ENCODE measurements at regions not wholly inside any gene's neighbourhood (a gene's known extent, or its start where the extent isn't known, plus 50 kb on each side); places are given as distances from the start of the nearest gene placed in this dataset.

- no TSS peak for BruUV-seq (replicated peaks)
- TF ChIP-seq DMAP1 (CRISPR knock-in tag; IDR thresholded peaks at IDR 0.05) (no peak), ZC3H13 (CRISPR knock-in tag; IDR thresholded peaks at IDR 0.05) (no peak), ZNF678 (CRISPR knock-in tag; IDR thresholded peaks at IDR 0.05) (no peak), FLYWCH1 (CRISPR knock-in tag; IDR thresholded peaks at IDR 0.05) (no peak), ZNF138 (CRISPR knock-in tag; IDR thresholded peaks at IDR 0.05; ENCODE audit: low read depth) (no peak)
- Histone ChIP-seq H3K79me2 (ENCODE audit: insufficient read depth, low read length) (no peaks in the 10 kb centered on the region), H3K9me3 (ENCODE audit: low read length) (no peaks in the 10 kb centered on the region), H3K36me3 (replicated peaks in 1 of 2; ENCODE audit: control insufficient read depth in 1 of 2, insufficient read depth in 2 of 2, low read length in 2 of 2) (no peaks in the 10 kb centered on the region), H2AFZ (ENCODE audit: low read length) (no peak overlapping the region), H3K9ac (ENCODE audit: insufficient read depth, low read depth, low read length) (no peak overlapping the region), H3K4me2 (ENCODE audit: low read depth, low read length) (no peak overlapping the region), H4K20me1 (ENCODE audit: insufficient read depth, low read length) (no peaks in the 10 kb centered on the region), H3K4me3 (replicated peaks in 1 of 3; ENCODE audit: insufficient read depth in 1 of 3, low read depth in 2 of 3, low read length in 3 of 3) (no peak overlapping the region), H3K27ac (ENCODE audit: extremely low read length, insufficient read depth, low read length) (no peak overlapping the region), H3K27me3 (ENCODE audit: control insufficient read depth in 1 of 2, insufficient read depth in 2 of 2, low read length in 2 of 2) (peaks cover 1 to 17% of the 10 kb centered on the region in 2 experiments; a peak in 3 of 5 replicates), H3K4me1 (ENCODE audit: insufficient read depth, low read length) (no peaks in the 10 kb centered on the region)
- ChIA-PET POLR2A (no interaction called here), CTCF (ENCODE audit: low intra/inter-chr PET ratio, low total read pairs) (no interaction called here)
- in situ Hi-C loops (cut with HindIII; ENCODE audit: extremely low pct_ligation_motif_present, low pct_unique_long_range_greater_than_20kb) = loop anchor here (5.0 to 25.0 kb wide), 3 partner anchors 432 to 927 kb away; no protein-coding TSS in a partner anchor
- no peak for DNase-seq (ENCODE audit: low spot score)
- WGBS (ENCODE audit: low lambda C conversion rate) = 8% methylated on average over 5 of the region's 5 CpGs
- FAIRE-seq = no peak
- intact Hi-C loops (cut with micrococcal nuclease; ENCODE audit: unreplicated experiment) = no loop called here
- ATAC-seq = no peak
Measured at GRCh38 chr10:123563994-123564393, 102.2 kb upstream of the GPR26 start.

DNA sequence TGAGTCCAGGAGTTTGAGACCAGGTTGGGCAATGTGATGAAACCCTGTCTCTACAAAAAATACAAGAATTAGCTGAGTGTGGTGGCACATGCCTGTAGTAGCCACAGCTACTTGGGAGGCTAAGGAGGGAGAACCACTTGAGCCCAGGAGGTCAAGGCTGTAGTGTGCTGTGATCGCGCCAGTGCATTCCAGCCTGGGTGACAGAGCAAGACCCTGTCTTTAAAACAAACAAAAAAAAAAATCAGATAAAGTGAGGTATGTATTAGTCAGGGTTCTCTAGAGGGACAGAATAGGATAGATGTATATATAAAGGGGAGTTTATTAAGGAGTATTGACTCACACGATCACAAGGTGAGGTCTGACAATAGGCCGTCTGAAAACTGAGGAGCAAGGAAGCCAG lies 101.5 kb upstream of the GPR26 start:
- Histone ChIP-seq H3K4me3 (replicated peaks in 1 of 3; ENCODE audit: insufficient read depth in 1 of 3, low read depth in 2 of 3, low read length in 3 of 3) (no peak overlapping the region), H2AFZ (ENCODE audit: low read length) (no peak overlapping the region), H3K36me3 (replicated peaks in 1 of 2; ENCODE audit: control insufficient read depth in 1 of 2, insufficient read depth in 2 of 2, low read length in 2 of 2) (no peaks in the 10 kb centered on the region), H3K4me1 (ENCODE audit: insufficient read depth, low read length) (no peaks in the 10 kb centered on the region), H3K4me2 (ENCODE audit: low read depth, low read length) (no peak overlapping the region), H3K27me3 (ENCODE audit: control insufficient read depth in 1 of 2, insufficient read depth in 2 of 2, low read length in 2 of 2) (peaks cover 1 to 23% of the 10 kb centered on the region in 2 experiments; a peak in 3 of 5 replicates), H3K9ac (ENCODE audit: insufficient read depth, low read depth, low read length) (no peak overlapping the region), H3K27ac (ENCODE audit: extremely low read length, insufficient read depth, low read length) (no peak overlapping the region), H4K20me1 (ENCODE audit: insufficient read depth, low read length) (no peaks in the 10 kb centered on the region), H3K79me2 (ENCODE audit: insufficient read depth, low read length) (no peaks in the 10 kb centered on the region), H3K9me3 (ENCODE audit: low read length) (no peaks in the 10 kb centered on the region)
- BruUV-seq (replicated peaks) = no TSS peak
- ATAC-seq (no peak), DNase-seq (ENCODE audit: low spot score) (no peak), FAIRE-seq (no peak)
- ChIA-PET POLR2A (no interaction called here), CTCF (ENCODE audit: low intra/inter-chr PET ratio, low total read pairs) (no interaction called here)
- intact Hi-C loops (cut with micrococcal nuclease; ENCODE audit: unreplicated experiment) (no loop called here), in situ Hi-C loops (cut with HindIII; ENCODE audit: extremely low pct_ligation_motif_present, low pct_unique_long_range_greater_than_20kb) (loop anchor here (5.0 to 25.0 kb wide), 3 partner anchors 432 to 927 kb away; no protein-coding TSS in a partner anchor)
- 61% methylated on average over 4 of the region's 4 CpGs for WGBS (ENCODE audit: low lambda C conversion rate)
- no peak for TF ChIP-seq ZNF672 (CRISPR knock-in tag; IDR thresholded peaks at IDR 0.05)
- TF ChIP-seq SRSF9 (IDR thresholded peaks at IDR 0.05; ENCODE audit: borderline replicate concordance, insufficient read depth, low read depth, low read length, poor library complexity, severe bottlenecking) = no peak
- TF ChIP-seq ZNF878 (CRISPR knock-in tag; IDR thresholded peaks at IDR 0.05) = no peak
- no peak for TF ChIP-seq KDM4B (CRISPR knock-in tag; IDR thresholded peaks at IDR 0.05)

Data from HepG2 (cell line).